HS-5 (cell line): ENCODE measurements at regions not wholly inside any gene's neighbourhood (a gene's known extent, or its start where the extent isn't known, plus 50 kb on each side); places are given as distances from the start of the nearest gene placed in this dataset.
A peak's percentile ranks its signal among the peaks of the same experiment; 100 is the strongest.

ENCODE experiments used
- DNase-seq: peaks from one replicate; pipeline ENCODE4 v3.0.0-alpha.2; 2012; ENCODE audit warnings: low read depth

- no peak for DNase-seq
These were observed 915.6 kb upstream of the CHAC2 start for GRCh38 chr2:52852006-52852405.

GRCh38 chr2:52844701-52845423 is 922.7 kb upstream of the CHAC2 start:
- DNase-seq = no peak

GRCh38 chr2:52835909-52836308 is 931.7 kb upstream of the CHAC2 start:
- DNase-seq = no peak

- DNase-seq = no peak
These were observed 936.4 kb upstream of the CHAC2 start for GRCh38 chr2:52831216-52831615.

- DNase-seq = no peak
These were observed 939.5 kb upstream of the CHAC2 start for GRCh38 chr2:52828112-52828511.

- no peak for DNase-seq
These were observed 946.0 kb upstream of the CHAC2 start for GRCh38 chr2:52821631-52822030.

GRCh38 chr2:52818958-52819357 is 948.6 kb upstream of the CHAC2 start:
- DNase-seq = no peak

GRCh38 chr2:52810460-52810859 is 957.1 kb upstream of the CHAC2 start:
- DNase-seq = peak; percentile 30

GRCh38 chr2:52805901-52806410 is 961.6 kb upstream of the CHAC2 start:
- DNase-seq = no peak

GRCh38 chr2:52794581-52794980 is 973.0 kb upstream of the CHAC2 start:
- DNase-seq = no peak

- no peak for DNase-seq
These were observed 988.2 kb upstream of the CHAC2 start for GRCh38 chr2:52779446-52779845.

GRCh38 chr2:52776571-52776970 is 991.0 kb upstream of the CHAC2 start:
- no peak for DNase-seq

- DNase-seq = no peak
These were observed 991.9 kb upstream of the CHAC2 start for GRCh38 chr2:52775674-52776073.

GRCh38 chr2:52765735-52766134 is 1001.9 kb upstream of the CHAC2 start:
- DNase-seq = no peak

GRCh38 chr2:52749764-52750163 is 1017.8 kb upstream of the CHAC2 start:
- no peak for DNase-seq

- no peak for DNase-seq
These were observed 1022.5 kb upstream of the CHAC2 start for GRCh38 chr2:52745144-52745543.

GRCh38 chr2:52732849-52733395 is 1034.7 kb upstream of the CHAC2 start:
- no peak for DNase-seq

GRCh38 chr2:52724585-52724984 is 1043.0 kb upstream of the CHAC2 start:
- no peak for DNase-seq

GRCh38 chr2:52717836-52718235 is 1049.8 kb upstream of the CHAC2 start:
- no peak for DNase-seq

GRCh38 chr2:52710810-52711618 is 1056.6 kb upstream of the CHAC2 start:
- no peak for DNase-seq

- no peak for DNase-seq
These were observed 1063.4 kb upstream of the CHAC2 start for GRCh38 chr2:52704251-52704650.

GRCh38 chr2:52703004-52703403 is 1064.6 kb upstream of the CHAC2 start:
- no peak for DNase-seq

- no peak for DNase-seq
These were observed 1069.2 kb upstream of the CHAC2 start for GRCh38 chr2:52698408-52698807.
